Left lung (tissue), 4 donors: ENCODE measurements at regions not wholly inside any gene's neighbourhood (a gene's known extent, or its start where the extent isn't known, plus 50 kb on each side); places are given as distances from the start of the nearest gene placed in this dataset.

ENCODE experiments used
- ATAC-seq: fragments of 200-7000 bp; cut with Tn5 transposase; one replicate; pipeline ENCODE4 v1.9.1; 2020; ENCODE audit warnings: moderate library complexity
- DNase-seq, 4 donors: peaks; one replicate each; pipeline ENCODE4 v3.0.0-alpha.2; 2013 to 2020
- H3K27ac ChIP-seq, 2 donors: fragments of 200-600 bp; sonication (generic) in 1 of 2; one replicate each; pipeline versions ENCODE4 v1.5.0 to v1.8.0; 2020 to 2021
- H3K27me3 ChIP-seq, 2 donors: fragments of 200-600 bp; sonication (generic) in 1 of 2; one replicate each; pipeline versions ENCODE4 v1.5.0 to v1.8.0; 2020 to 2021
- H3K36me3 ChIP-seq, 2 donors: fragments of 200-600 bp; sonication (generic) in 1 of 2; one replicate each; pipeline versions ENCODE4 v1.5.0 to v1.8.0; 2020 to 2021
- H3K4me1 ChIP-seq, 2 donors: fragments of 200-600 bp; one replicate each; pipeline ENCODE4 v1.8.0; 2021
- H3K4me3 ChIP-seq, 2 donors: fragments of 200-600 bp; sonication (generic) in 1 of 2; one replicate each; pipeline versions ENCODE4 v1.5.0 to v1.8.0; 2020 to 2021; ENCODE audit warnings: mild to moderate bottlenecking in 1 of 2
- H3K9me3 ChIP-seq, 2 donors: fragments of 200-600 bp; sonication (generic) in 1 of 2; one replicate each; pipeline versions ENCODE4 v1.5.0 to v1.8.0; 2020 to 2021
- intact Hi-C, 2 donors: fragments of 100-400 bp; cut with DNase I; formaldehyde crosslinking; loops; one replicate each; pipeline versions ENCODE4 v1.11.2 to v1.14.2; 2022
- TF ChIP-seq, protein P1 (sequence below), 2 donors: fragments of 200-600 bp; sonication (generic) in 1 of 2; IDR thresholded peaks; one replicate each; pipeline versions ENCODE4 v1.5.0 to v1.8.0; 2021; ENCODE audit warnings: antibody characterized with exemption in 2 of 2
- donor health status: DM: no; HTN: yes; CAD: no.
- donor health status: DM: no; HTN: no; CAD: no.

DNA sequence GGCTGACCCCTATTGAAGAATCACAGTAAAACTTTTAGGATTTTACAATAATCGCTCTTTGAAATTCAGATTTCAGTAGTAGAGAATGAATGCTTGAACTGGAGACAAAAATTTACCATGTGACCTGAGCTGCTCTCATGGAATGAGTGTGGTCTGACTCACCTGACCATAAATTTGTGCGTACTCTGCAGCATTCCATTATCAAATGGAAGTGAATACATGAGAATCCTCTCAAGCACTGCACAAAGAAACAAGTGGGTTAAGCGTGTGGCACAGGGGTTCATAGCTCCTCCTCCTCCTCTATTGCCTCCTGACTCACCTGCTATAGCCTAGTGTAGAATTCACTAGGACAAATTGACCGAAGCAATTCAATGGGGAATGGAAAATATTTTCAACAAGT, 269.8 kb upstream of the CDH9 start:
- H3K36me3 ChIP-seq = no peaks in the 10 kb centered on the region
- DNase-seq (no peak), ATAC-seq (no peak)
- no peak overlapping the region for H3K27ac ChIP-seq
- no peaks in the 10 kb centered on the region for H3K27me3 ChIP-seq
- intact Hi-C loops = no loop called here
- no peaks in the 10 kb centered on the region for H3K9me3 ChIP-seq
- TF ChIP-seq, protein P1, sequence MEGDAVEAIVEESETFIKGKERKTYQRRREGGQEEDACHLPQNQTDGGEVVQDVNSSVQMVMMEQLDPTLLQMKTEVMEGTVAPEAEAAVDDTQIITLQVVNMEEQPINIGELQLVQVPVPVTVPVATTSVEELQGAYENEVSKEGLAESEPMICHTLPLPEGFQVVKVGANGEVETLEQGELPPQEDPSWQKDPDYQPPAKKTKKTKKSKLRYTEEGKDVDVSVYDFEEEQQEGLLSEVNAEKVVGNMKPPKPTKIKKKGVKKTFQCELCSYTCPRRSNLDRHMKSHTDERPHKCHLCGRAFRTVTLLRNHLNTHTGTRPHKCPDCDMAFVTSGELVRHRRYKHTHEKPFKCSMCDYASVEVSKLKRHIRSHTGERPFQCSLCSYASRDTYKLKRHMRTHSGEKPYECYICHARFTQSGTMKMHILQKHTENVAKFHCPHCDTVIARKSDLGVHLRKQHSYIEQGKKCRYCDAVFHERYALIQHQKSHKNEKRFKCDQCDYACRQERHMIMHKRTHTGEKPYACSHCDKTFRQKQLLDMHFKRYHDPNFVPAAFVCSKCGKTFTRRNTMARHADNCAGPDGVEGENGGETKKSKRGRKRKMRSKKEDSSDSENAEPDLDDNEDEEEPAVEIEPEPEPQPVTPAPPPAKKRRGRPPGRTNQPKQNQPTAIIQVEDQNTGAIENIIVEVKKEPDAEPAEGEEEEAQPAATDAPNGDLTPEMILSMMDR (IDR thresholded peaks at IDR 0.05) = no peak
- no peak overlapping the region for H3K4me3 ChIP-seq
- H3K4me1 ChIP-seq = no peaks in the 10 kb centered on the region

GRCh38 chr5:27290172-27290571, 251.8 kb upstream of the CDH9 start:
- DNase-seq (no peak), ATAC-seq (no peak)
- TF ChIP-seq, protein P1 (IDR thresholded peaks at IDR 0.05) = no peak
- H3K36me3 ChIP-seq = no peaks in the 10 kb centered on the region
- H3K27me3 ChIP-seq = no peaks in the 10 kb centered on the region
- no peaks in the 10 kb centered on the region for H3K4me1 ChIP-seq
- no peak overlapping the region for H3K4me3 ChIP-seq
- intact Hi-C loops = no loop called here
- H3K27ac ChIP-seq = no peak overlapping the region
- H3K9me3 ChIP-seq = peaks cover 0 to 8% of the 10 kb centered on the region in 2 donors

DNA sequence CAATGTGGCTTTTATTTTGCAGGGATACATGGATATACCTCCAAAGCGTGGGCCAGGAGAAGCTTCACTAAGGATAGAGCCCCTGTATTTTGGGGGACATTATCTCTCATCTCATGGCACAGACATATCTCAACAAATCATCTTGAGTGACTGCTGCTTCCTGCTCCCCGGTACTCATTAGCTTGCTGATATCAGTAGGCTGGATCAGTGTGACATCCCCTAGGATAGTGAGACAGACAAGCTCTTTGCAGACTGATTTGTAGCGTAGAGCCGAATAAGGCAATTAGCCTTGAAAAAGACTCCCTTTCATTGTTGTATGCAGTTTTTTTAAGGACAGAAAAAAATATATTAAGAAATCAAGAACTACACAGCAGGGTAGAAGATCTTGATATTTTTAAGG, 237.7 kb upstream of the CDH9 start:
- no peaks in the 10 kb centered on the region for H3K9me3 ChIP-seq
- intact Hi-C loops = no loop called here
- ATAC-seq = no peak

DNA sequence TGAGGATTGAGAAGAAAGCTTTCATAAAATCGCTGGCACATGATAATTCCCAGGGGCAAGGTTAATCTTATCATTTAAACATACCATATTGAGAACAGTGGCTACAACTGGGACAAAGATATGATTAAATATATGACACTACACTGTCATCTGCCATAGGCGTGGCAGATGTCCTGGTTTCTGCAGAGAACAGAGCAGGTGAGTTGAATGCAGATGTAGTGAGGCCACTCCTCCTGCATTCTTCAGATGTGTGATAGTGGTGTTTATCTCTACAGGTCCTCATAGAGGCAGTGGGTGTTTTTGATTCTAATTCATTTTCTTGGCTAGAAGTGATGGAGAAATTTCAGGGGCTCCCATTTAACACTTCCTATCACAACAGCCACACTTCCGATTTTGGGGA, 237.0 kb upstream of the CDH9 start:
- H3K27me3 ChIP-seq = no peaks in the 10 kb centered on the region
- no peaks in the 10 kb centered on the region for H3K36me3 ChIP-seq
- no peak overlapping the region for H3K27ac ChIP-seq
- intact Hi-C loops = no loop called here
- H3K4me1 ChIP-seq = no peaks in the 10 kb centered on the region
- no peaks in the 10 kb centered on the region for H3K9me3 ChIP-seq
- TF ChIP-seq, protein P1 (IDR thresholded peaks at IDR 0.05) = no peak
- DNase-seq (no peak), ATAC-seq (no peak)
- no peak overlapping the region for H3K4me3 ChIP-seq

More for the DNA sequence above, 237.7 kb upstream of the CDH9 start:
- TF ChIP-seq, protein P1 (IDR thresholded peaks at IDR 0.05) = no peak
- H3K4me3 ChIP-seq = no peak overlapping the region
- no peaks in the 10 kb centered on the region for H3K36me3 ChIP-seq
- no peak overlapping the region for H3K27ac ChIP-seq
- DNase-seq = no peak
- H3K27me3 ChIP-seq = no peaks in the 10 kb centered on the region
- no peaks in the 10 kb centered on the region for H3K4me1 ChIP-seq

DNA sequence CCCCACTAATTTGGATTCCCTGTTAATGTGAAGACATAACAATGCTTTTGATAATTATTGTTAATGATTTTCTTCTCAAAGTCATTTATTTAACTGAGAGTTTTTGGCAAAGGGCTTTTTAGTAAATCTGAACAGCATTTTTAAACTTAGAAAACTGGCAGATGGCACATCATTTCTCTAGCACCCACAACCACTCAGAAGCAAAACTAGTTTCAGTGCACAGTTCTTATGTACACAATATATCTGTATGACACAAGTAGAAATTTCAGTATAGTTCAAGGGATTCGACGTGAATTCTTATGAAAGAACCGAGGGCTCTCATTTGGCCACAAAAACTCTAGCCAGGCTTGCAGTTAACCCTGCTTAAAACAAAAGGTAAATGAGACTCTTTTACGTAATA, 231.4 kb upstream of the CDH9 start:
- no peak overlapping the region for H3K27ac ChIP-seq
- H3K9me3 ChIP-seq = peaks cover 0 to 5% of the 10 kb centered on the region in 2 donors
- intact Hi-C loops = no loop called here
- H3K4me1 ChIP-seq = no peaks in the 10 kb centered on the region
- no peaks in the 10 kb centered on the region for H3K36me3 ChIP-seq
- no peak overlapping the region for H3K4me3 ChIP-seq
- TF ChIP-seq, protein P1 (IDR thresholded peaks at IDR 0.05) = no peak
- H3K27me3 ChIP-seq = no peaks in the 10 kb centered on the region
- no peak for DNase-seq
- no peak for ATAC-seq
